ENCODE measurements at regions not wholly inside any gene's neighbourhood (a gene's known extent, or its start where the extent isn't known, plus 50 kb on each side); places are given as distances from the start of the nearest gene placed in this dataset.

DNA sequence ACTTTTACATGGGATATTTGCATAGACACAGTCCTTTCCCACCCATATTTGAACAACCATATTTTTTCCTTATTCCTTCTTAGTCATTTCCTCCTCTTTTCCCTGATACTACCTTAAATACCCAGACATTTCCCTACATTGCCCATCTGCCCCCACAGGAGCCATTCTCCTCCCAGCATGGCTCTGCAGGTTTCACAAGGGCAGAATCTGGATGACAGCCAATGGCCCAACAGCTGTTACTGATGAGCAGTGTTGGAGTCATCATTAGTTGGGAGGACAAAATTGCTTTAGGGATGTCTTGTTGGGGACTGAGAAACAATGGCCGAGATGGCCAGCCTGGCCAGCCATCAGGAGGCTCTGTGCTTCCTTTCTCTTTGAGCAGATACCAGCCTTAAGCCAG, 209.5 kb downstream of the KLF5 start:
- TF ChIP-seq, protein P1, sequence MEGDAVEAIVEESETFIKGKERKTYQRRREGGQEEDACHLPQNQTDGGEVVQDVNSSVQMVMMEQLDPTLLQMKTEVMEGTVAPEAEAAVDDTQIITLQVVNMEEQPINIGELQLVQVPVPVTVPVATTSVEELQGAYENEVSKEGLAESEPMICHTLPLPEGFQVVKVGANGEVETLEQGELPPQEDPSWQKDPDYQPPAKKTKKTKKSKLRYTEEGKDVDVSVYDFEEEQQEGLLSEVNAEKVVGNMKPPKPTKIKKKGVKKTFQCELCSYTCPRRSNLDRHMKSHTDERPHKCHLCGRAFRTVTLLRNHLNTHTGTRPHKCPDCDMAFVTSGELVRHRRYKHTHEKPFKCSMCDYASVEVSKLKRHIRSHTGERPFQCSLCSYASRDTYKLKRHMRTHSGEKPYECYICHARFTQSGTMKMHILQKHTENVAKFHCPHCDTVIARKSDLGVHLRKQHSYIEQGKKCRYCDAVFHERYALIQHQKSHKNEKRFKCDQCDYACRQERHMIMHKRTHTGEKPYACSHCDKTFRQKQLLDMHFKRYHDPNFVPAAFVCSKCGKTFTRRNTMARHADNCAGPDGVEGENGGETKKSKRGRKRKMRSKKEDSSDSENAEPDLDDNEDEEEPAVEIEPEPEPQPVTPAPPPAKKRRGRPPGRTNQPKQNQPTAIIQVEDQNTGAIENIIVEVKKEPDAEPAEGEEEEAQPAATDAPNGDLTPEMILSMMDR (tag by site-specific recombination; IDR thresholded peaks at IDR 0.05), result no peak
- no peak for TF ChIP-seq ZSCAN16 (tag by site-specific recombination; IDR thresholded peaks at IDR 0.05)

Data from HEK293 (cell line).